ENCODE measurements at regions not wholly inside any gene's neighbourhood (a gene's known extent, or its start where the extent isn't known, plus 50 kb on each side); places are given as distances from the start of the nearest gene placed in this dataset.

GRCh38 chr3:87336761-87337160, 60.4 kb upstream of the POU1F1 start:
- no peak overlapping the region for H3K4me3 ChIP-seq (ENCODE audit: low read length)
- no peaks in the 10 kb centered on the region for H3K36me3 ChIP-seq (ENCODE audit: control insufficient read depth, insufficient read depth, low read length)
- H3K27me3 ChIP-seq (ENCODE audit: control insufficient read depth, insufficient read depth, low read length) = no peaks in the 10 kb centered on the region
- no peak for DNase-seq
- H3K27ac ChIP-seq (ENCODE audit: low read length) = no peak overlapping the region
- no peaks in the 10 kb centered on the region for H3K9me3 ChIP-seq (replicated peaks; ENCODE audit: control insufficient read depth, low read depth, low read length)
- no peaks in the 10 kb centered on the region for H3K4me1 ChIP-seq (ENCODE audit: control insufficient read depth, insufficient read depth, low read length)

- WGBS (ENCODE audit: insufficient coverage) = 89% methylated on average over 1 of the region's 1 CpG
- Histone ChIP-seq H3K36me3 (ENCODE audit: control insufficient read depth, insufficient read depth, low read length) (no peaks in the 10 kb centered on the region), H3K27me3 (ENCODE audit: control insufficient read depth, insufficient read depth, low read length) (no peaks in the 10 kb centered on the region)
These were observed 59.5 kb upstream of the POU1F1 start for GRCh38 chr3:87335931-87336330.

GRCh38 chr3:87333393-87333892, 57.1 kb upstream of the POU1F1 start:
- WGBS (ENCODE audit: insufficient coverage) = 86% methylated on average over 2 of the region's 5 CpGs
- H3K9me3 ChIP-seq (replicated peaks; ENCODE audit: control insufficient read depth, low read depth, low read length) = no peaks in the 10 kb centered on the region
- no peaks in the 10 kb centered on the region for H3K27me3 ChIP-seq (ENCODE audit: control insufficient read depth, insufficient read depth, low read length)
- DNase-seq = no peak
- H3K27ac ChIP-seq (ENCODE audit: low read length) = no peak overlapping the region
- H3K4me1 ChIP-seq (ENCODE audit: control insufficient read depth, insufficient read depth, low read length) = no peaks in the 10 kb centered on the region
- no peaks in the 10 kb centered on the region for H3K36me3 ChIP-seq (ENCODE audit: control insufficient read depth, insufficient read depth, low read length)
- no peak overlapping the region for H3K4me3 ChIP-seq (ENCODE audit: low read length)

More at GRCh38 chr3:87335931-87336330, 59.5 kb upstream of the POU1F1 start:
- DNase-seq = no peak
- H3K9me3 ChIP-seq (replicated peaks; ENCODE audit: control insufficient read depth, low read depth, low read length) = no peaks in the 10 kb centered on the region
- H3K4me3 ChIP-seq (ENCODE audit: low read length) = no peak overlapping the region
- no peak overlapping the region for H3K27ac ChIP-seq (ENCODE audit: low read length)
- no peaks in the 10 kb centered on the region for H3K4me1 ChIP-seq (ENCODE audit: control insufficient read depth, insufficient read depth, low read length)

GRCh38 chr3:87332789-87333188, 56.4 kb upstream of the POU1F1 start:
- no peak for DNase-seq
- H3K27ac ChIP-seq (ENCODE audit: low read length) = no peak overlapping the region
- WGBS (ENCODE audit: insufficient coverage) = 95% methylated on average over 2 of the region's 6 CpGs
- H3K4me3 ChIP-seq (ENCODE audit: low read length) = no peak overlapping the region
- H3K36me3 ChIP-seq (ENCODE audit: control insufficient read depth, insufficient read depth, low read length) = no peaks in the 10 kb centered on the region
- no peaks in the 10 kb centered on the region for H3K9me3 ChIP-seq (replicated peaks; ENCODE audit: control insufficient read depth, low read depth, low read length)
- H3K27me3 ChIP-seq (ENCODE audit: control insufficient read depth, insufficient read depth, low read length) = no peaks in the 10 kb centered on the region
- no peaks in the 10 kb centered on the region for H3K4me1 ChIP-seq (ENCODE audit: control insufficient read depth, insufficient read depth, low read length)

GRCh38 chr3:87329065-87329464, 52.7 kb upstream of the POU1F1 start:
- Histone ChIP-seq H3K27me3 (ENCODE audit: control insufficient read depth, insufficient read depth, low read length) (no peaks in the 10 kb centered on the region), H3K4me3 (ENCODE audit: low read length) (no peak overlapping the region), H3K36me3 (ENCODE audit: control insufficient read depth, insufficient read depth, low read length) (no peaks in the 10 kb centered on the region), H3K9me3 (replicated peaks; ENCODE audit: control insufficient read depth, low read depth, low read length) (no peaks in the 10 kb centered on the region), H3K4me1 (ENCODE audit: control insufficient read depth, insufficient read depth, low read length) (no peaks in the 10 kb centered on the region), H3K27ac (ENCODE audit: low read length) (no peak overlapping the region)
- no CpG with 5 or more reads among the region's 1 CpG for WGBS (ENCODE audit: insufficient coverage)
- no peak for DNase-seq
